B cell (primary cell): ENCODE measurements at regions not wholly inside any gene's neighbourhood (a gene's known extent, or its start where the extent isn't known, plus 50 kb on each side); places are given as distances from the start of the nearest gene placed in this dataset.

Experiments used
- ATAC-seq: fragments of 200-7000 bp; cut with Tn5 transposase; one replicate; pipeline ENCODE4 v1.10.0; 2021; ENCODE audit warnings: low read depth, mild to moderate bottlenecking, moderate number of reproducible peaks, moderate library complexity
- CTCF ChIA-PET: fragments of 350-600 bp; sonication (Branson Sonifier 250); formaldehyde crosslinking; loops from one replicate; lab custom pipeline; 2021; ENCODE audit warnings: antibody characterized with exemption, inconsistent platforms; lab: Charles Lee
- POLR2A ChIA-PET: fragments of 350-600 bp; sonication (Branson Sonifier 250); formaldehyde crosslinking; loops from one replicate; lab custom pipeline; 2021; ENCODE audit warnings: antibody characterized with exemption; lab: Charles Lee
- DNase-seq: peaks from one replicate; pipeline ENCODE4 v3.0.0; 2013
- H2AFZ ChIP-seq: 2 replicates; pipeline ENCODE4 v1.6.1; 2012; ENCODE audit warnings: mild to moderate bottlenecking, low read depth, low read length; ENCODE audit not compliant: insufficient read depth, poor library complexity, severe bottlenecking
- H3K27ac ChIP-seq, 2 donors: 1 replicate in 1 of 2; 2 replicates in 1 of 2; pipeline ENCODE4 v1.5.1; 2012 to 2013; ENCODE audit warnings: low read length in 2 of 2, mild to moderate bottlenecking in 2 of 2, moderate library complexity in 1 of 2
- H3K27me3 ChIP-seq, 4 experiments: fragments of 200-600 bp in 1 of 4; sonication (generic) in 1 of 4; replicated peaks in 1 of 4; 1 replicate in 2 of 4; 2 replicates in 2 of 4; pipeline versions ENCODE4 v1.6.1 to v1.7.0; 2013 to 2016; ENCODE audit warnings: low read length in 3 of 4, mild to moderate bottlenecking in 2 of 4, mixed read lengths in 1 of 4, moderate library complexity in 1 of 4; ENCODE audit not compliant: insufficient read depth in 4 of 4, control insufficient read depth in 3 of 4; ENCODE audit errors: control extremely low read depth in 1 of 4
- H3K36me3 ChIP-seq, 2 experiments: replicated peaks in 1 of 2; 1 replicate in 1 of 2; 2 replicates in 1 of 2; pipeline versions ENCODE4 v1.6.1 to v1.7.1; 2013; ENCODE audit warnings: low read length in 1 of 2; ENCODE audit not compliant: insufficient read depth in 2 of 2, control insufficient read depth in 1 of 2; ENCODE audit errors: control extremely low read depth in 1 of 2, extremely low read depth in 1 of 2
- H3K4me1 ChIP-seq, 2 donors: fragments of 200-600 bp in 1 of 2; sonication (generic) in 1 of 2; 1 replicate in 1 of 2; 2 replicates in 1 of 2; pipeline versions ENCODE4 v1.5.1 to v1.6.1; 2013 to 2017; ENCODE audit warnings: low read length in 2 of 2; ENCODE audit not compliant: control insufficient read depth in 2 of 2, insufficient read depth in 2 of 2
- H3K4me2 ChIP-seq: replicated peaks from 2 replicates; pipeline ENCODE3; 2012; ENCODE audit warnings: mild to moderate bottlenecking, low read depth, low read length; ENCODE audit not compliant: poor library complexity, severe bottlenecking
- H3K4me3 ChIP-seq, 5 experiments: fragments of 200-600 bp in 1 of 5; sonication (generic) in 1 of 5; 1 replicate in 3 of 5; 2 replicates in 2 of 5; pipeline versions ENCODE4 v1.5.1 to v1.7.0; 2011 to 2016; ENCODE audit warnings: low read length in 4 of 5, mild to moderate bottlenecking in 4 of 5, low read depth in 2 of 5, control low read depth in 1 of 5, moderate library complexity in 1 of 5; ENCODE audit not compliant: insufficient read depth in 1 of 5; ENCODE audit errors: control extremely low read depth in 1 of 5, extremely low read depth in 1 of 5
- H3K79me2 ChIP-seq: fragments of 200-600 bp; sonication (generic); one replicate; pipeline ENCODE4 v1.6.0; 2016; ENCODE audit warnings: low read length; ENCODE audit not compliant: control insufficient read depth, insufficient read depth
- H3K9ac ChIP-seq: fragments of 200-600 bp; sonication (generic); 2 replicates; pipeline ENCODE4 v1.6.1; 2017; ENCODE audit warnings: mild to moderate bottlenecking, low read length, moderate library complexity
- H3K9me3 ChIP-seq, 3 donors: one replicate each; pipeline versions ENCODE4 v1.6.1 to v1.7.1; 2013; ENCODE audit warnings: low read length in 2 of 3; ENCODE audit not compliant: control insufficient read depth in 2 of 3, insufficient read depth in 1 of 3; ENCODE audit errors: control extremely low read depth in 1 of 3
- H4K20me1 ChIP-seq: 2 replicates; pipeline ENCODE4 v1.6.0; 2012; ENCODE audit warnings: mild to moderate bottlenecking, low read length; ENCODE audit not compliant: insufficient read depth, control insufficient read depth, poor library complexity, severe bottlenecking
- H3K27ac Mint-ChIP-seq: one replicate; pipeline ENCODE4 v1.8.0; 2021; ENCODE audit warnings: mixed read lengths
- H3K27me3 Mint-ChIP-seq: one replicate; pipeline ENCODE4 v1.8.0; 2021; ENCODE audit warnings: mixed read lengths
- H3K4me1 Mint-ChIP-seq: one replicate; pipeline ENCODE4 v1.8.0; 2021; ENCODE audit warnings: mixed read lengths
- H3K4me3 Mint-ChIP-seq: one replicate; pipeline ENCODE4 v1.8.0; 2021; ENCODE audit warnings: mixed read lengths
- H3K9me3 Mint-ChIP-seq: one replicate; pipeline ENCODE4 v1.8.0; 2022; ENCODE audit warnings: mixed read lengths; ENCODE audit not compliant: insufficient read depth
- CTCF ChIP-seq: fragments of 200-600 bp; IDR thresholded peaks from one replicate; pipeline ENCODE4 v1.8.0; 2022; ENCODE audit warnings: antibody characterized with exemption, mild to moderate bottlenecking
- EZH2 ChIP-seq: IDR thresholded peaks from 2 replicates; pipeline ENCODE4 v1.6.1; 2012; ENCODE audit warnings: borderline replicate concordance, low read depth, mild to moderate bottlenecking, moderate library complexity, low read length; ENCODE audit not compliant: insufficient read depth, poor library complexity, severe bottlenecking
- WGBS: methylation state at CpG from one replicate; pipeline ENCODE4 v1.1.5; 2013; ENCODE audit warnings: missing lambda C conversion rate; ENCODE audit not compliant: insufficient coverage; 5-methylcytosine and 5-hydroxymethylcytosine counted together
- intact Hi-C: fragments of 100-400 bp; cut with micrococcal nuclease; formaldehyde crosslinking; loops from one replicate; pipeline ENCODE4 v1.10.0; 2022

DNA sequence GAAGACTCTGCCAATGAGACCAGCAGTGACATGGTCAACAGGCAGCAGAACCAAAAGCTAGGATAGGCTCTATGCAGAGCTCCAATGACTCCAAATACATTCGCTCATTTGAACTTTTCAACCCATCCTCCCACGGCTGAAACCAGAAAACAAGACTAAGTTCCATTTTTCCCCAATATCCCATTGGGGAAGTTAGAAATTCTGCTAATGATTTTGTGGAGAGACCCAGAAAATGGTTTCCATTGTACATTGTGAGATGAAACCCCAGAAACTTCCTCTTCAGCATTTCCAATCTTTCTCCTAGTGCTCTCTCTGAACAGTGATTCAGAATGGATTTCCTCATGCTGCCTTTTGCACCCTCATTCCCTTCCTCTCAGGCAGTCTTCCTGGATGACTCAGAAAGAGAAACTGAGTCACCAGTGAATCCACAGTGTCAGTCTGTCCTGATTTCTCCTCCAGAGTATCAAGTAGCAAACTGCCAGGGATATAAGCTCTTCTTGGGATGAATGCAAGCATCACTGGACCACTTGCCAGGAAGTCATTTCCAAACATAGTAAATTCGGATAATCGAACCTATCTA lies 467.7 kb upstream of the ID2 start:
- Mint-ChIP-seq H3K9me3 (no peaks in the 10 kb centered on the region), H3K4me3 (no peak overlapping the region), H3K27ac (no peak overlapping the region), H3K4me1 (no peaks in the 10 kb centered on the region), H3K27me3 (peaks cover 11% of the 10 kb centered on the region)
- TF ChIP-seq CTCF (no peak), EZH2 (no peak)
- Histone ChIP-seq H3K9me3 (no peaks in the 10 kb centered on the region), H3K36me3 (no peaks in the 10 kb centered on the region), H3K27me3 (no peaks in the 10 kb centered on the region), H3K4me3 (no peak overlapping the region), H3K9ac (no peak overlapping the region), H3K4me1 (no peaks in the 10 kb centered on the region), H3K79me2 (no peaks in the 10 kb centered on the region), H2AFZ (no peak overlapping the region), H4K20me1 (no peaks in the 10 kb centered on the region), H3K4me2 (no peak overlapping the region), H3K27ac (no peak overlapping the region)
- DNase-seq, result no peak
- intact Hi-C loops, result no loop called here
- CTCF ChIA-PET, result no interaction called here
- no peak for ATAC-seq
- POLR2A ChIA-PET, result no interaction called here
- WGBS, result 100% methylated on average over 2 of the region's 4 CpGs

DNA sequence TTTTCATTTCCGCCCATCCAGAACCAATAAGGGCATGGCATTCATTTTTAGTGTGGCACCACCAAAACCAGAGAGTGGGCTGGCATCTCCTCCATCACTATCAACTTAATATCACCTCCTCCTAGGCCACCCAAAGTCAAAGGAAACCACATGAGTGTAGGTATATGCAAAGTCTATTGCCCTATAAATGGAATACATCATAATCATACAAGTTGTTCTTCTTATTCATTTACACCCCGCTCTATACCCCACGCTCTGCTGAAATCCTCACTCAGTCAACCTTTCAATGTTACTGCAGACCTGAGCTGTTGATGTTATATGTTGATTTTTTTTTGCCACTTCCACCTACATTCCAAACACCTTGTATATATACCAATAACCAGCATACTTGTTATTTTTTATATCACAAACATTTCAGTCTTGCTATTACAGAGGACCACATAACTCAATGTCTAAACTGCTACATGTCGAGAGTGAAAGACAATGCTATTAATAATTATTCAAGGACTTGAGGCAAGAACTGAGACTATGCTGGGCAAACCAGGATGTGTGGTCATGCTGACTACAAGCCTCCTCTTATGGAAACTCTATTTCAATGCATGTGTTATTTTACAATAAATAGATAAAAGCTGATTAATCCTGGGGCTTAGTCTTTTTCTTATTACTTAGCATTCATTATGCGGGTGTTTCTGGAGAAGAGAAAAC lies 466.5 kb upstream of the ID2 start:
- ChIA-PET CTCF (no interaction called here), POLR2A (no interaction called here)
- H4K20me1 ChIP-seq, result no peaks in the 10 kb centered on the region
- no peak overlapping the region for H3K4me2 ChIP-seq
- intact Hi-C loops, result no loop called here
- H3K27me3 ChIP-seq, result no peaks in the 10 kb centered on the region
- H3K4me1 ChIP-seq, result no peaks in the 10 kb centered on the region
- no peak overlapping the region for H3K4me3 Mint-ChIP-seq
- H2AFZ ChIP-seq, result no peak overlapping the region
- DNase-seq, result no peak
- no peak overlapping the region for H3K27ac ChIP-seq
- H3K27ac Mint-ChIP-seq, result no peak overlapping the region
- no peaks in the 10 kb centered on the region for H3K4me1 Mint-ChIP-seq
- no peak overlapping the region for H3K9ac ChIP-seq
- no peaks in the 10 kb centered on the region for H3K36me3 ChIP-seq
- WGBS, result 100% methylated on average over 1 of the region's 5 CpGs
- TF ChIP-seq EZH2 (no peak), CTCF (no peak)
- no peaks in the 10 kb centered on the region for H3K79me2 ChIP-seq
- H3K27me3 Mint-ChIP-seq, result peaks cover 14% of the 10 kb centered on the region
- H3K9me3 ChIP-seq, result no peaks in the 10 kb centered on the region
- no peaks in the 10 kb centered on the region for H3K9me3 Mint-ChIP-seq
- no peak for ATAC-seq
- no peak overlapping the region for H3K4me3 ChIP-seq
